Upper lobe of right lung (tissue), 1 donor: ENCODE measurements at regions not wholly inside any gene's neighbourhood (a gene's known extent, or its start where the extent isn't known, plus 50 kb on each side); places are given as distances from the start of the nearest gene placed in this dataset.
"Not testable (repeated sequence)": the region's sequence is repeated elsewhere in the genome, so short reads cannot be mapped to it uniquely, and the experiment has no call there.

Experiments used
- ATAC-seq: fragments of 200-7000 bp; cut with Tn5 transposase; one replicate; pipeline ENCODE4 v1.9.1; 2020; ENCODE audit warnings: mild to moderate bottlenecking, moderate library complexity
- DNase-seq: peaks from one replicate; pipeline ENCODE4 v3.0.0-alpha.2; 2020
- H3K27ac ChIP-seq: fragments of 200-600 bp; one replicate; pipeline ENCODE4 v1.8.0; 2022
- H3K27me3 ChIP-seq: fragments of 200-600 bp; one replicate; pipeline ENCODE4 v1.8.0; 2022; ENCODE audit warnings: mild to moderate bottlenecking
- H3K36me3 ChIP-seq: fragments of 200-600 bp; one replicate; pipeline ENCODE4 v1.8.0; 2022
- H3K4me1 ChIP-seq: fragments of 200-600 bp; one replicate; pipeline ENCODE4 v1.8.0; 2022
- H3K4me3 ChIP-seq: fragments of 200-600 bp; one replicate; pipeline ENCODE4 v1.8.0; 2022; ENCODE audit warnings: mild to moderate bottlenecking
- H3K9me3 ChIP-seq: fragments of 200-600 bp; one replicate; pipeline ENCODE4 v1.8.0; 2022
- CTCF ChIP-seq: fragments of 200-600 bp; IDR thresholded peaks from one replicate; pipeline ENCODE4 v1.8.0; 2022; ENCODE audit warnings: antibody characterized with exemption
- intact Hi-C: fragments of 100-400 bp; cut with DNase I; formaldehyde crosslinking; loops from one replicate; pipeline ENCODE4 v1.11.0; 2022
- donor health status: DM: no; HTN: yes; CAD: no; lungs with severe emphysema.

- Histone ChIP-seq H3K4me1 (no peaks in the 10 kb centered on the region), H3K27ac (no peak overlapping the region), H3K27me3 (no peaks in the 10 kb centered on the region), H3K4me3 (no peak overlapping the region), H3K9me3 (no peaks in the 10 kb centered on the region), H3K36me3 (no peaks in the 10 kb centered on the region)
- intact Hi-C loops: no loop called here
- TF ChIP-seq CTCF: peak; percentile 48
- DNase-seq (no peak), ATAC-seq (peak; percentile 34)
Observed at GRCh38 chrX:35380808-35381700, 417.1 kb upstream of the MAGEB16 start.

GRCh38 chrX:35381709-35382108 lies 416.4 kb upstream of the MAGEB16 start:
- DNase-seq, intact Hi-C loops, H3K4me3 ChIP-seq, ATAC-seq, H3K27me3 ChIP-seq, H3K9me3 ChIP-seq, H3K4me1 ChIP-seq, H3K27ac ChIP-seq, H3K36me3 ChIP-seq: not testable (repeated sequence)

- ATAC-seq: no peak
Observed at GRCh38 chrX:35382966-35383365, 415.2 kb upstream of the MAGEB16 start.

GRCh38 chrX:35392232-35392631 lies 405.9 kb upstream of the MAGEB16 start:
- DNase-seq: no peak
- no peak for TF ChIP-seq CTCF
- Histone ChIP-seq H3K36me3 (no peaks in the 10 kb centered on the region), H3K27me3 (no peaks in the 10 kb centered on the region), H3K4me3 (no peak overlapping the region), H3K27ac (no peak overlapping the region), H3K4me1 (no peaks in the 10 kb centered on the region), H3K9me3 (no peaks in the 10 kb centered on the region)
- no peak for ATAC-seq
- intact Hi-C loops: no loop called here

More at GRCh38 chrX:35382966-35383365, 415.2 kb upstream of the MAGEB16 start:
- intact Hi-C loops: no loop called here
- Histone ChIP-seq H3K4me3 (no peak overlapping the region), H3K4me1 (no peaks in the 10 kb centered on the region), H3K36me3 (no peaks in the 10 kb centered on the region), H3K27ac (no peak overlapping the region), H3K9me3 (no peaks in the 10 kb centered on the region), H3K27me3 (no peaks in the 10 kb centered on the region)
- no peak for TF ChIP-seq CTCF
- DNase-seq: no peak

- intact Hi-C loops: no loop called here
- Histone ChIP-seq H3K36me3 (no peaks in the 10 kb centered on the region), H3K27ac (no peak overlapping the region), H3K4me3 (no peak overlapping the region), H3K9me3 (no peaks in the 10 kb centered on the region), H3K27me3 (no peaks in the 10 kb centered on the region), H3K4me1 (no peaks in the 10 kb centered on the region)
- DNase-seq (no peak), ATAC-seq (no peak)
- no peak for TF ChIP-seq CTCF
Observed at GRCh38 chrX:35406386-35406785, 391.8 kb upstream of the MAGEB16 start.

GRCh38 chrX:35416782-35417181 lies 381.4 kb upstream of the MAGEB16 start:
- Histone ChIP-seq H3K4me1 (no peaks in the 10 kb centered on the region), H3K27ac (no peak overlapping the region), H3K4me3 (no peak overlapping the region), H3K9me3 (no peaks in the 10 kb centered on the region), H3K27me3 (no peaks in the 10 kb centered on the region), H3K36me3 (no peaks in the 10 kb centered on the region)
- TF ChIP-seq CTCF: no peak
- intact Hi-C loops: no loop called here
- DNase-seq (no peak), ATAC-seq (no peak)
